ENCODE measurements at regions not wholly inside any gene's neighbourhood (a gene's known extent, or its start where the extent isn't known, plus 50 kb on each side); places are given as distances from the start of the nearest gene placed in this dataset.
"Not testable (repeated sequence)": the region's sequence is repeated elsewhere in the genome, so short reads cannot be mapped to it uniquely, and the experiment has no call there.

DNA sequence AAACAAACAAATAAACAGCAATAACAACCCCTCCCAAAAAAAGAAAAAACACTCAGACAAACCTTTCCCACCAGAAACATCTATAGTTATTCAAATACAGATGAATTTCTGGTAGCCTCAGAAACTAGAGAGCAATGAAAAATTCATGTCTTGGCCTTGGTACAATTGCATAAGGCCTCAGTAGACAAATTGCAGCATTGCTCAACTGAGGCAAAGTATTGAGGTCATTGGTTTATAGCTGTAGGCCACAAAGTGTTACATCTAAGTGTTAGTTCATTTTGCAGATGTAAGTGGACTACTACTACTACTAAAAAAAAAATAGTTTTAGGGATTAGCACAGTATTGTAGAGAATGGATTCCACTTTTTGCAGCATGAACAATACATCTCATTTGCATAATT lies 2268.3 kb downstream of the ARAP2 start (continued):
- TF ChIP-seq ESRRG (CRISPR knock-in tag; IDR thresholded peaks at IDR 0.05) (no peak), TCF4 (CRISPR knock-in tag; IDR thresholded peaks at IDR 0.05; ENCODE audit: borderline replicate concordance) (no peak), ZNF565 (CRISPR knock-in tag; conservative IDR thresholded peaks at IDR 0.05; ENCODE audit: low read depth) (no peak)

DNA sequence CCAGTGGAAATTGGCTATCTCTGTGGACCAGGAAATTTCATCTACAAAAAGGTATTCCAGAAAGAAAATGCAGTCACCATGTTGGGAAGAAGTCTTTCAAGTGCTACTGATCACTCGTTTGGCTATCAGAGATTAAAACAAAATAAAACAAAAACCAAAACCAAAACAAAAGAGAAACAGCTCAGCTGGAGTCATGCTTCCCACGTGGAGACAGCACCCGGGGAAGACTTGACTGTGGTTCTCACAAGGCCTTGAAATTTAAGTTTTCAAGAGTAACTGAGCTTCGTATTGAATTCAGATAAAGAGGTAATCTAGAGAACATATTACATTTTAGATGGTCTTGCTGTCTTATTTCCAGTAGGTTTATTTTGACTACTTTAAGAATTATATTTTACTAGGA lies 2264.5 kb downstream of the ARAP2 start:
- not testable (repeated sequence) for ATAC-seq

DNA sequence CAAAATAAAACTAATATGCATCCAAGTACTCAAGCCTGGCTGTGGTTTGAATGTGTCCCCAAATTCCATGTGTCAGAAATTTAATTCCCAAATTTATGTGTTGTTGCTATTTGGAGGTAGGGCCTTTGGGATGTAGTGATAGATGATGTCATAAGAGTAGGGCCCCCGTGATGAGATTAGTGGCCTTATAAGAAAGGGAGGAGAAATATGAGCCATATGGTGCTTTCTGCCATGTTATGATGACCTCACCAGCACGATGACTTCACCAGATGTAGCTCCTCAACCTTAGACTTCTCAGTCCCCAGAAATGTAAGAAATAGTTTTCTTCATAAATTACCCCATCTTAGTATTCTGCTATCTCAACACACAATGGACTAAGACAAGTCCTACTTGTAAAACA lies 2264.0 kb downstream of the ARAP2 start:
- TF ChIP-seq ARNTL (CRISPR knock-in tag; IDR thresholded peaks at IDR 0.05; ENCODE audit: borderline replicate concordance, low read depth) (no peak), RARB (CRISPR knock-in tag; IDR thresholded peaks at IDR 0.05) (no peak), ZNF8 (CRISPR knock-in tag; IDR thresholded peaks at IDR 0.05) (no peak), ESRRG (CRISPR knock-in tag; IDR thresholded peaks at IDR 0.05) (no peak), SNAI2 (CRISPR knock-in tag; IDR thresholded peaks at IDR 0.05) (no peak), ZFP30 (CRISPR knock-in tag; IDR thresholded peaks at IDR 0.05) (no peak), ZNF70 (CRISPR knock-in tag; IDR thresholded peaks at IDR 0.05) (no peak), GLIS3 (CRISPR knock-in tag; IDR thresholded peaks at IDR 0.05) (no peak), ZC3H10 (CRISPR knock-in tag; IDR thresholded peaks at IDR 0.05) (no peak), OSR1 (CRISPR knock-in tag; IDR thresholded peaks at IDR 0.05) (no peak), ZNF565 (CRISPR knock-in tag; conservative IDR thresholded peaks at IDR 0.05; ENCODE audit: low read depth) (no peak), ISL1 (CRISPR knock-in tag; IDR thresholded peaks at IDR 0.05) (no peak)
- TF ChIP-seq, protein P1, sequence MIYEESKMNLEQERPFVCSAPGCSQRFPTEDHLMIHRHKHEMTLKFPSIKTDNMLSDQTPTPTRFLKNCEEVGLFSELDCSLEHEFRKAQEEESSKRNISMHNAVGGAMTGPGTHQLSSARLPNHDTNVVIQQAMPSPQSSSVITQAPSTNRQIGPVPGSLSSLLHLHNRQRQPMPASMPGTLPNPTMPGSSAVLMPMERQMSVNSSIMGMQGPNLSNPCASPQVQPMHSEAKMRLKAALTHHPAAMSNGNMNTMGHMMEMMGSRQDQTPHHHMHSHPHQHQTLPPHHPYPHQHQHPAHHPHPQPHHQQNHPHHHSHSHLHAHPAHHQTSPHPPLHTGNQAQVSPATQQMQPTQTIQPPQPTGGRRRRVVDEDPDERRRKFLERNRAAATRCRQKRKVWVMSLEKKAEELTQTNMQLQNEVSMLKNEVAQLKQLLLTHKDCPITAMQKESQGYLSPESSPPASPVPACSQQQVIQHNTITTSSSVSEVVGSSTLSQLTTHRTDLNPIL (CRISPR knock-in tag; IDR thresholded peaks at IDR 0.05; ENCODE audit: low read depth) = no peak
- TF ChIP-seq, protein P2, sequence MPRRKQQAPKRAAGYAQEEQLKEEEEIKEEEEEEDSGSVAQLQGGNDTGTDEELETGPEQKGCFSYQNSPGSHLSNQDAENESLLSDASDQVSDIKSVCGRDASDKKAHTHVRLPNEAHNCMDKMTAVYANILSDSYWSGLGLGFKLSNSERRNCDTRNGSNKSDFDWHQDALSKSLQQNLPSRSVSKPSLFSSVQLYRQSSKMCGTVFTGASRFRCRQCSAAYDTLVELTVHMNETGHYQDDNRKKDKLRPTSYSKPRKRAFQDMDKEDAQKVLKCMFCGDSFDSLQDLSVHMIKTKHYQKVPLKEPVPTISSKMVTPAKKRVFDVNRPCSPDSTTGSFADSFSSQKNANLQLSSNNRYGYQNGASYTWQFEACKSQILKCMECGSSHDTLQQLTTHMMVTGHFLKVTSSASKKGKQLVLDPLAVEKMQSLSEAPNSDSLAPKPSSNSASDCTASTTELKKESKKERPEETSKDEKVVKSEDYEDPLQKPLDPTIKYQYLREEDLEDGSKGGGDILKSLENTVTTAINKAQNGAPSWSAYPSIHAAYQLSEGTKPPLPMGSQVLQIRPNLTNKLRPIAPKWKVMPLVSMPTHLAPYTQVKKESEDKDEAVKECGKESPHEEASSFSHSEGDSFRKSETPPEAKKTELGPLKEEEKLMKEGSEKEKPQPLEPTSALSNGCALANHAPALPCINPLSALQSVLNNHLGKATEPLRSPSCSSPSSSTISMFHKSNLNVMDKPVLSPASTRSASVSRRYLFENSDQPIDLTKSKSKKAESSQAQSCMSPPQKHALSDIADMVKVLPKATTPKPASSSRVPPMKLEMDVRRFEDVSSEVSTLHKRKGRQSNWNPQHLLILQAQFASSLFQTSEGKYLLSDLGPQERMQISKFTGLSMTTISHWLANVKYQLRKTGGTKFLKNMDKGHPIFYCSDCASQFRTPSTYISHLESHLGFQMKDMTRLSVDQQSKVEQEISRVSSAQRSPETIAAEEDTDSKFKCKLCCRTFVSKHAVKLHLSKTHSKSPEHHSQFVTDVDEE (CRISPR knock-in tag; IDR thresholded peaks at IDR 0.05) = no peak
- TF ChIP-seq, protein P3, sequence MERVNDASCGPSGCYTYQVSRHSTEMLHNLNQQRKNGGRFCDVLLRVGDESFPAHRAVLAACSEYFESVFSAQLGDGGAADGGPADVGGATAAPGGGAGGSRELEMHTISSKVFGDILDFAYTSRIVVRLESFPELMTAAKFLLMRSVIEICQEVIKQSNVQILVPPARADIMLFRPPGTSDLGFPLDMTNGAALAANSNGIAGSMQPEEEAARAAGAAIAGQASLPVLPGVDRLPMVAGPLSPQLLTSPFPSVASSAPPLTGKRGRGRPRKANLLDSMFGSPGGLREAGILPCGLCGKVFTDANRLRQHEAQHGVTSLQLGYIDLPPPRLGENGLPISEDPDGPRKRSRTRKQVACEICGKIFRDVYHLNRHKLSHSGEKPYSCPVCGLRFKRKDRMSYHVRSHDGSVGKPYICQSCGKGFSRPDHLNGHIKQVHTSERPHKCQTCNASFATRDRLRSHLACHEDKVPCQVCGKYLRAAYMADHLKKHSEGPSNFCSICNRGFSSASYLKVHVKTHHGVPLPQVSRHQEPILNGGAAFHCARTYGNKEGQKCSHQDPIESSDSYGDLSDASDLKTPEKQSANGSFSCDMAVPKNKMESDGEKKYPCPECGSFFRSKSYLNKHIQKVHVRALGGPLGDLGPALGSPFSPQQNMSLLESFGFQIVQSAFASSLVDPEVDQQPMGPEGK (CRISPR knock-in tag; IDR thresholded peaks at IDR 0.05; ENCODE audit: borderline replicate concordance) = no peak
- TF ChIP-seq, protein P4, sequence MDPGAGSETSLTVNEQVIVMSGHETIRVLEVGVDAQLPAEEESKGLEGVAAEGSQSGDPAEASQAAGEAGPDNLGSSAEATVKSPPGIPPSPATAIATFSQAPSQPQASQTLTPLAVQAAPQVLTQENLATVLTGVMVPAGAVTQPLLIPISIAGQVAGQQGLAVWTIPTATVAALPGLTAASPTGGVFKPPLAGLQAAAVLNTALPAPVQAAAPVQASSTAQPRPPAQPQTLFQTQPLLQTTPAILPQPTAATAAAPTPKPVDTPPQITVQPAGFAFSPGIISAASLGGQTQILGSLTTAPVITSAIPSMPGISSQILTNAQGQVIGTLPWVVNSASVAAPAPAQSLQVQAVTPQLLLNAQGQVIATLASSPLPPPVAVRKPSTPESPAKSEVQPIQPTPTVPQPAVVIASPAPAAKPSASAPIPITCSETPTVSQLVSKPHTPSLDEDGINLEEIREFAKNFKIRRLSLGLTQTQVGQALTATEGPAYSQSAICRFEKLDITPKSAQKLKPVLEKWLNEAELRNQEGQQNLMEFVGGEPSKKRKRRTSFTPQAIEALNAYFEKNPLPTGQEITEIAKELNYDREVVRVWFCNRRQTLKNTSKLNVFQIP (CRISPR knock-in tag; IDR thresholded peaks at IDR 0.05; ENCODE audit: borderline replicate concordance, low read depth) = no peak
- TF ChIP-seq, protein P5, sequence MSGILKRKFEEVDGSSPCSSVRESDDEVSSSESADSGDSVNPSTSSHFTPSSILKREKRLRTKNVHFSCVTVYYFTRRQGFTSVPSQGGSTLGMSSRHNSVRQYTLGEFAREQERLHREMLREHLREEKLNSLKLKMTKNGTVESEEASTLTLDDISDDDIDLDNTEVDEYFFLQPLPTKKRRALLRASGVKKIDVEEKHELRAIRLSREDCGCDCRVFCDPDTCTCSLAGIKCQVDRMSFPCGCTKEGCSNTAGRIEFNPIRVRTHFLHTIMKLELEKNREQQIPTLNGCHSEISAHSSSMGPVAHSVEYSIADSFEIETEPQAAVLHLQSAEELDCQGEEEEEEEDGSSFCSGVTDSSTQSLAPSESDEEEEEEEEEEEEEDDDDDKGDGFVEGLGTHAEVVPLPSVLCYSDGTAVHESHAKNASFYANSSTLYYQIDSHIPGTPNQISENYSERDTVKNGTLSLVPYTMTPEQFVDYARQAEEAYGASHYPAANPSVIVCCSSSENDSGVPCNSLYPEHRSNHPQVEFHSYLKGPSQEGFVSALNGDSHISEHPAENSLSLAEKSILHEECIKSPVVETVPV (CRISPR knock-in tag; IDR thresholded peaks at IDR 0.05) = no peak
- no peak for ATAC-seq

DNA sequence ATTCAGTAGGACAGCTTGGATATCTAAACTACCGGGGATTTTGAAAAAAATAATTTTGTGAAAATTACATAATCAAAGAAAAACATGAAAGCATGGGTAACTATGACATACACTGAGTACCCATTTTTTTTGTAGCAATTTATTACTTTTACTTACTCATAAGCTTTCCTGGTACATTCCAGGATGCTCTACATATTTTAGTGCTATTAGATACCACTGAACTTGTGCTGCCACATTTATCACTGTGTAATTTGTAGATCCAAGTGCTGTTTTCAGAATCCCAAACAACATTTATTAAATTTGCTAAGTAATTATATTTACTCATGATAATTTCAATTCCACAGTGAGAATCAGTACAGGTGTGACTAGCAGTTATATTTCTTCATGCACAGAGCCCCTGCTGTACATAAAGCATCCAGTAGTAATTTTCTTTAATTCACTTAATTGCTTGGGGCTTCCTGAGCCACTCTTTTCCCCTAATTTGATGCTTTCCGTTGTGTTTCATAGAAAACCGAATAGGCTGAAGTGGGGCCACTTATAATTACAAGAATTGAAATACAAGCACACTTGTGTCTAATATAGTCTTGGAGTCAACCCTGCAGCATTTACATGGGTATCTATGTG lies 2254.4 kb downstream of the ARAP2 start:
- ATAC-seq = no peak

More for the DNA sequence above, 2254.4 kb downstream of the ARAP2 start:
- TF ChIP-seq ISL1 (CRISPR knock-in tag; IDR thresholded peaks at IDR 0.05) (peak; percentile 90), ZFP30 (CRISPR knock-in tag; IDR thresholded peaks at IDR 0.05) (no peak)

Measured in SK-N-SH treated with all-trans-retinoic acid at 6 μM for 48 hours (cell line).